H9 (cell line): ENCODE measurements at regions not wholly inside any gene's neighbourhood (a gene's known extent, or its start where the extent isn't known, plus 50 kb on each side); places are given as distances from the start of the nearest gene placed in this dataset.

Experiments
- DNase-seq: peaks from one replicate; pipeline ENCODE4 v3.0.0-alpha.2; 2017
- H2AFZ ChIP-seq: one replicate; pipeline ENCODE4 v1.6.1; 2013; ENCODE audit warnings: mild to moderate bottlenecking, low read length, control low read depth, moderate library complexity
- H2AK5ac ChIP-seq: 2 replicates; pipeline ENCODE4 v1.6.1; 2013; ENCODE audit warnings: low read length, control low read depth, mixed read lengths; ENCODE audit not compliant: insufficient read length
- H2BK120ac ChIP-seq: one replicate; pipeline ENCODE4 v1.6.1; 2013; ENCODE audit warnings: low read depth, mild to moderate bottlenecking, low read length, control low read depth, inconsistent platforms; ENCODE audit not compliant: poor library complexity, severe bottlenecking
- H2BK12ac ChIP-seq: 2 replicates; pipeline ENCODE4 v1.6.1; 2013; ENCODE audit warnings: low read length, control low read depth, mixed read lengths, low read depth; ENCODE audit not compliant: insufficient read length
- H2BK15ac ChIP-seq: 2 replicates; pipeline ENCODE4 v1.6.1; 2013; ENCODE audit warnings: low read depth, low read length, control low read depth
- H2BK20ac ChIP-seq: one replicate; pipeline ENCODE4 v1.6.1; 2013; ENCODE audit warnings: low read depth, mild to moderate bottlenecking, low read length, control low read depth, inconsistent platforms; ENCODE audit not compliant: poor library complexity, severe bottlenecking
- H2BK5ac ChIP-seq: 2 replicates; pipeline ENCODE4 v1.6.1; 2013; ENCODE audit warnings: low read length, control low read depth, mixed read lengths; ENCODE audit not compliant: insufficient read length
- H3K14ac ChIP-seq: 2 replicates; pipeline ENCODE4 v1.6.1; 2013; ENCODE audit warnings: low read length, control low read depth; ENCODE audit not compliant: insufficient read depth
- H3K18ac ChIP-seq: 2 replicates; pipeline ENCODE4 v1.6.1; 2013; ENCODE audit warnings: low read depth, mild to moderate bottlenecking, mixed read lengths, low read length, control low read depth; ENCODE audit not compliant: insufficient read length
- H3K23ac ChIP-seq: 2 replicates; pipeline ENCODE4 v1.6.1; 2013; ENCODE audit warnings: low read length, control low read depth, mixed read lengths, low read depth; ENCODE audit not compliant: insufficient read length
- H3K23me2 ChIP-seq: 2 replicates; pipeline ENCODE4 v1.6.1; 2013; ENCODE audit warnings: low read depth, mild to moderate bottlenecking, mixed read lengths, low read length, control low read depth; ENCODE audit not compliant: insufficient read length, poor library complexity, severe bottlenecking
- H3K27ac ChIP-seq: 2 replicates; pipeline ENCODE4 v1.5.1; 2013; ENCODE audit warnings: low read length, control low read depth, mixed read lengths, low read depth; ENCODE audit not compliant: insufficient read length
- H3K27me3 ChIP-seq: 2 replicates; pipeline ENCODE4 v1.6.1; 2013; ENCODE audit warnings: low read length, control low read depth, inconsistent platforms; ENCODE audit not compliant: insufficient read depth
- H3K4ac ChIP-seq: 2 replicates; pipeline ENCODE4 v1.6.1; 2013; ENCODE audit warnings: low read depth, mild to moderate bottlenecking, control low read depth, inconsistent platforms, low read length, moderate library complexity
- H3K4me1 ChIP-seq: 2 replicates; pipeline ENCODE4 v1.6.1; 2013; ENCODE audit warnings: low read length, control low read depth, inconsistent platforms; ENCODE audit not compliant: insufficient read depth
- H3K4me2 ChIP-seq: 2 replicates; pipeline ENCODE4 v1.6.1; 2013; ENCODE audit warnings: low read length, control low read depth, mixed read lengths; ENCODE audit not compliant: insufficient read length, insufficient read depth
- H3K56ac ChIP-seq: 2 replicates; pipeline ENCODE4 v1.6.1; 2013; ENCODE audit warnings: low read depth, mild to moderate bottlenecking, mixed read lengths, low read length, control low read depth; ENCODE audit not compliant: insufficient read length
- H3K79me1 ChIP-seq: 2 replicates; pipeline ENCODE4 v1.6.1; 2013; ENCODE audit warnings: low read depth, mild to moderate bottlenecking, moderate library complexity, low read length, control low read depth, inconsistent platforms; ENCODE audit not compliant: insufficient read depth, poor library complexity, severe bottlenecking
- H3K79me2 ChIP-seq: 2 replicates; pipeline ENCODE4 v1.6.1; 2013; ENCODE audit warnings: low read length, control low read depth, inconsistent platforms; ENCODE audit not compliant: insufficient read depth
- H3K9ac ChIP-seq: 2 replicates; pipeline ENCODE4 v1.6.1; 2013; ENCODE audit warnings: low read length, control low read depth, mixed read lengths; ENCODE audit not compliant: insufficient read length; ENCODE audit errors: extremely low read depth
- H3K9me3 ChIP-seq: one replicate; pipeline ENCODE4 v1.6.1; 2013; ENCODE audit warnings: low read depth, low read length, inconsistent platforms; ENCODE audit not compliant: control insufficient read depth
- H3T11ph ChIP-seq: one replicate; pipeline ENCODE4 v1.6.1; 2013; ENCODE audit warnings: mild to moderate bottlenecking, low read length, control low read depth, inconsistent platforms
- H4K20me1 ChIP-seq: one replicate; pipeline ENCODE4 v1.6.1; 2013; ENCODE audit not compliant: control insufficient read depth, insufficient read length, insufficient read depth
- H4K5ac ChIP-seq: 2 replicates; pipeline ENCODE4 v1.6.1; 2013; ENCODE audit warnings: low read depth, mild to moderate bottlenecking, mixed read lengths, low read length, control low read depth; ENCODE audit not compliant: insufficient read length
- H4K8ac ChIP-seq: replicated peaks from 2 replicates; pipeline ENCODE4 v1.6.1; 2013; ENCODE audit warnings: low read length, control low read depth, mixed read lengths, low read depth; ENCODE audit not compliant: insufficient read length
- H4K91ac ChIP-seq: 2 replicates; pipeline ENCODE4 v1.6.1; 2013; ENCODE audit warnings: low read depth, mild to moderate bottlenecking, moderate library complexity, mixed read lengths, low read length, control low read depth; ENCODE audit not compliant: insufficient read length
- H3K27ac Mint-ChIP-seq, 3 experiments: 2 replicates in 2 of 3; 3 replicates in 1 of 3; pipeline ENCODE4 v1.8.0; 2020 to 2021; ENCODE audit warnings: mixed read lengths in 3 of 3, mild to moderate bottlenecking in 1 of 3, moderate library complexity in 1 of 3
- H3K27me3 Mint-ChIP-seq: 2 replicates; pipeline ENCODE4 v1.8.0; 2021; ENCODE audit warnings: low read depth, mild to moderate bottlenecking, moderate library complexity, mixed read lengths
- H3K36me3 Mint-ChIP-seq, 3 experiments: 2 replicates in 2 of 3; 3 replicates in 1 of 3; pipeline ENCODE4 v1.8.0; 2020 to 2021; ENCODE audit warnings: low read depth in 3 of 3, mixed read lengths in 3 of 3; ENCODE audit not compliant: insufficient read depth in 1 of 3
- H3K4me1 Mint-ChIP-seq, 2 experiments: 2 replicates each; pipeline ENCODE4 v1.8.0; 2020; ENCODE audit warnings: mixed read lengths in 2 of 2
- H3K4me3 Mint-ChIP-seq, 2 experiments: 2 replicates in 1 of 2; 3 replicates in 1 of 2; pipeline ENCODE4 v1.8.0; 2020 to 2021; ENCODE audit warnings: mild to moderate bottlenecking in 2 of 2, mixed read lengths in 2 of 2, moderate library complexity in 1 of 2
- H3K9me3 Mint-ChIP-seq, 2 experiments: 2 replicates in 1 of 2; 3 replicates in 1 of 2; pipeline ENCODE4 v1.8.0; 2020; ENCODE audit warnings: mild to moderate bottlenecking in 2 of 2, mixed read lengths in 2 of 2, moderate library complexity in 1 of 2
- whole genome bisulfite sequencing: extraction: QIAGEN DNeasy Blood & Tissue Kit; methylation state at CpG from one replicate; pipeline ENCODE4 v1.1.7; 2013; ENCODE audit warnings: missing lambda C conversion rate, low lambda C conversion rate, mixed read lengths; ENCODE audit not compliant: insufficient read length; ENCODE audit errors: extremely low coverage; 5-methylcytosine and 5-hydroxymethylcytosine counted together
- TF ChIP-seq, protein P1 (sequence below): fragments of 200-600 bp; sonication (generic); conservative IDR thresholded peaks from 3 replicates; pipeline ENCODE4 v1.8.0; 2021; ENCODE audit warnings: antibody characterized with exemption, mild to moderate bottlenecking

DNA sequence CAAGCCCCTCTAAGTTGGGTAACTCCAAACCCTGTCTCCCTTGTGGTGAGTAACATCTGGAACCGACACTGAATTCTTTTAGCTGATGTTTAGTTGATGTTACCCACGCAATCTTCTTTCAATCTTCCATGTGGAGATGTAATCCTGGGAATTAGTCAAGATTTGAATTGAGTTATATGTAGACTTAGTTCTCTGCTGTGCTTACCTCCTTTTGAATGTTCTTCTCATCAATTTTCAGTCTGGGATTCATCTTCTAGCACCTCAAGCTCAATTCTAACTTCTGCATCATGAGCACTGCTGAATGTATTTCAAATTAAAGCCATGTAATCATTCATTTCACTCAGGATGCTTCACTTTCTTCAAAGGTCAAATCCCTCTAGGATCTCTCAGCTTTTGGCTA is 270.6 kb downstream of the FAM170A start:
- Histone ChIP-seq H2BK120ac (no peak overlapping the region), H3K27me3 (no peaks in the 10 kb centered on the region), H3K4ac (no peak overlapping the region), H4K5ac (no peak overlapping the region), H3K79me1 (no peaks in the 10 kb centered on the region), H3K23me2 (no peaks in the 10 kb centered on the region), H2AFZ (no peak overlapping the region), H2BK20ac (no peak overlapping the region), H2BK12ac (no peak overlapping the region), H3K27ac (no peak overlapping the region), H3K56ac (no peak overlapping the region), H3K14ac (no peak overlapping the region), H3K23ac (no peak overlapping the region), H3K79me2 (no peaks in the 10 kb centered on the region), H3K9ac (no peak overlapping the region), H2BK15ac (no peak overlapping the region), H2BK5ac (no peak overlapping the region), H4K8ac (no peak overlapping the region), H3T11ph (no peak overlapping the region), H3K4me2 (no peak overlapping the region), H2AK5ac (no peak overlapping the region), H3K9me3 (no peaks in the 10 kb centered on the region), H3K4me1 (no peaks in the 10 kb centered on the region), H4K20me1 (no peaks in the 10 kb centered on the region), H3K18ac (no peak overlapping the region), H4K91ac (no peak overlapping the region)
- 0 out of 7 replicates have a peak, but pooled peaks cover 0 to 3% (median 0%) of the 10 kb centered on the region in 3 experiments for H3K36me3 Mint-ChIP-seq
- peaks cover 2 to 3% of the 10 kb centered on the region in 2 experiments; a peak in 2 of 5 replicates for H3K9me3 Mint-ChIP-seq
- no peak overlapping the region for H3K4me3 Mint-ChIP-seq
- H3K27me3 Mint-ChIP-seq = no peaks in the 10 kb centered on the region
- no peak overlapping the region for H3K27ac Mint-ChIP-seq
- no peak for DNase-seq
- TF ChIP-seq, protein P1, sequence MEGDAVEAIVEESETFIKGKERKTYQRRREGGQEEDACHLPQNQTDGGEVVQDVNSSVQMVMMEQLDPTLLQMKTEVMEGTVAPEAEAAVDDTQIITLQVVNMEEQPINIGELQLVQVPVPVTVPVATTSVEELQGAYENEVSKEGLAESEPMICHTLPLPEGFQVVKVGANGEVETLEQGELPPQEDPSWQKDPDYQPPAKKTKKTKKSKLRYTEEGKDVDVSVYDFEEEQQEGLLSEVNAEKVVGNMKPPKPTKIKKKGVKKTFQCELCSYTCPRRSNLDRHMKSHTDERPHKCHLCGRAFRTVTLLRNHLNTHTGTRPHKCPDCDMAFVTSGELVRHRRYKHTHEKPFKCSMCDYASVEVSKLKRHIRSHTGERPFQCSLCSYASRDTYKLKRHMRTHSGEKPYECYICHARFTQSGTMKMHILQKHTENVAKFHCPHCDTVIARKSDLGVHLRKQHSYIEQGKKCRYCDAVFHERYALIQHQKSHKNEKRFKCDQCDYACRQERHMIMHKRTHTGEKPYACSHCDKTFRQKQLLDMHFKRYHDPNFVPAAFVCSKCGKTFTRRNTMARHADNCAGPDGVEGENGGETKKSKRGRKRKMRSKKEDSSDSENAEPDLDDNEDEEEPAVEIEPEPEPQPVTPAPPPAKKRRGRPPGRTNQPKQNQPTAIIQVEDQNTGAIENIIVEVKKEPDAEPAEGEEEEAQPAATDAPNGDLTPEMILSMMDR = no peak
- H3K4me1 Mint-ChIP-seq = no peaks in the 10 kb centered on the region
- no CpG with 5 or more reads among the region's 2 CpGs for WGBS
